Midbrain (tissue), 1 donor: ENCODE measurements at regions not wholly inside any gene's neighbourhood (a gene's known extent, or its start where the extent isn't known, plus 50 kb on each side); places are given as distances from the start of the nearest gene placed in this dataset.
"Not testable (repeated sequence)": the region's sequence is repeated elsewhere in the genome, so short reads cannot be mapped to it uniquely, and the experiment has no call there.

ENCODE experiments used
- DNase-seq: peaks from one replicate; lab custom pipeline; 2025; lab: John Stamatoyannopoulos, UW

DNA sequence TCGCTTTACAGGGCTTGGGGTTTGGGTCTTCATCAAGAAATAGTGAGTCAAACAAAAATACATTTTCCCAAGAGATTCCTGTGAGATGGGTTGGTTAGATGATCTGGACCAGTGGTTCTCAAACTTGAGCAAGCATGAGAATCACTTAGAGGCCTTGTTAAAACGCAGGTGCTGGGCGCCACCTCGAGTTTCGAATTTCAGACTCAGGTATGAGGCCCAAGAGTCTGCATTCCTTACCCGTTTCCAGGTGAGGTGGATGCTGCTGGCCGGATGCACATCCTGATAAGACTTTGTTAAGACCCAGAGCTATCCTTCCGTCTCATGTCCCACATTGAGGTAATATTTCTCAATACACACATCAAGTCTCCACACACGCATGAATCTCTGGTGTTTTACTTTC lies 707.8 kb upstream of the SALL3 start:
- no peak for DNase-seq

DNA sequence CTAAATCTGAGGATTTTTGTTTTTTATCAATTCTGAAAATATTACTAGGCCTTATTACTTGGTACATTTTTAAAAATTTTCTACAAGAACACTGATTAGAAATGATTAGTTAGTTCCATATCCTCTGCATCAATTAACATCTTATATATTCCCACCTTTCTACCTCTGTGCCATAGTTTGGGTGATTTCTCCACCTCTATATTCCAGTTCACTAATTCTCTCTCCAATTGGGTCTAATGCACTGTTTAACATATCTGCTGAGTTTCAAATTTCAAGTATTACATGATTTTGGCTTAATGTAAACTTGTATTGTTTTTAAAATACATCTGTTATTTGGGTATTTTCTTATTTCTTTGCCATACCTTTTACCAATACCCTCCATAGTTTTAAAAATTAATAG lies 705.7 kb upstream of the SALL3 start:
- no peak for DNase-seq

DNA sequence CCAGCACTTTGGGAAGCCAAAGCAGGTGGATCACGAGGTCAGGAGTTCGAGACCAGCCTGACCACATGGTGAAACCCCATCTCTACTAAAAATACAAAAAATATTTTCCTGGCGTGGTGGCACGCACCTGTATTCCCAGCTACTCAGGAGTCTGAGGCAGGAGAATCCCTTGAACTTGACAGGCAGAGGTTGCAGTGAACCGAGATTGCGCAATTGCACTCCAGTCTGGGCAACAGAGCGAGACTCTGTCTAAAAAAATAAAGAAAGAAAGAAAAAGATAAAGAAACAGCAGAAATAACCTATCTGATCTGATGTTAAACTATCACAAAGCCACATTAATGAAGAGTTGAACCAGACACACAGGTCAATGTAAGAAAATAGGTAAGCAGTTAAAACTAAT lies 696.2 kb upstream of the SALL3 start:
- not testable (repeated sequence) for DNase-seq

DNA sequence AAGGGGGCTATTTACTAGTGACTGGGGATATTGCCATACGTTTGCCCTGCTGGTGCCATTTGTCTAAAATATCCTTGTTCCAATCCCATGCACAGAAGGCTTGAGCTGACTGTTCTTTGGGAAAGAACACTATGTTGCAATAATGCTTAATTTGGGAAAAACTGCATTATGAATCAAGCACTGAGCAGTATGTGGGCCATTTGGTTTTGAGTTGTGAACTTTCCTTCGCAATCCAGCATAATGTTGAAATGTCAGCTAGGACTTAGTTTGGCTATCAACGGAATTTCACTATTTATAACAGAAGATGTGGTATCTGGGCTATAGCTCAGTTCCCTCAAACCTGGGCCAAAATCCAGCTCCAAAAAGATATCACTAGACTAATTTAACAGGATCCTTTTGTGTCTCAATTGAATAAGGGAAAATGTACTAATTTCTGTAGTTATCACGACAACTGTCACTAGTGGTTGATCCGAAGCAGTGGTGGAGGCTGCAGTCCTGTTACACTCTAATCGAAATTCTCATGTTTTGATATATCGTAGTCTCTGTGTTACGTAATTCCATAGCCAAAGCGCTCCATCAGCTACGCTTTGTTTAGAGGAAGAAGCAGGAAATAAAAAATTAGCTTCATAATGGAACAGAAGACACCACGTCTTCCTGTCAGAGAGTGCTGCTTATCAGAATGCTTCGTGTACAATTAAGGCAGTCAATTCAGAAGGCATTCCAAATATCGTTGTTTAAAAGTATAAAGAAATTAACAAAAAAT lies 686.8 kb upstream of the SALL3 start:
- DNase-seq, result no peak

DNA sequence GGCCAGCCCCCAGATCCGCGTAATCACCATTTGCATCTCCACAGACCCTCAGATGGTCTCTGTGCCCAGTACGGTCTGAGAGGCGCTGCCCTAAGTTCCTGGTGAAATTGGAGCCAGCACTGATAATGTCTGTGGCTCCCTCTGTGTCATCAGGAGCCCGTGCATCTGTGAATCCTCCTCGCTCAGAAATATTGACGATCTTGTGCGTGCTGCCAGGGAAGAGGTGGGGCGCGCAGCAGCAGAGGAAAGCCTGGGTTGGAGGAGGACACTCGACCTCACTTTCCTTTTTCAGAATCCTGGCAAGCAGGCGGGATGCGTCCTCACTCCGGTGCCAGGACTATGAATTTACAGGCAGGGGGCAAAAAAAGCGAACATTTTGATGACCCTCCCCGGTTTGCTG lies 686.1 kb upstream of the SALL3 start:
- no peak for DNase-seq

DNA sequence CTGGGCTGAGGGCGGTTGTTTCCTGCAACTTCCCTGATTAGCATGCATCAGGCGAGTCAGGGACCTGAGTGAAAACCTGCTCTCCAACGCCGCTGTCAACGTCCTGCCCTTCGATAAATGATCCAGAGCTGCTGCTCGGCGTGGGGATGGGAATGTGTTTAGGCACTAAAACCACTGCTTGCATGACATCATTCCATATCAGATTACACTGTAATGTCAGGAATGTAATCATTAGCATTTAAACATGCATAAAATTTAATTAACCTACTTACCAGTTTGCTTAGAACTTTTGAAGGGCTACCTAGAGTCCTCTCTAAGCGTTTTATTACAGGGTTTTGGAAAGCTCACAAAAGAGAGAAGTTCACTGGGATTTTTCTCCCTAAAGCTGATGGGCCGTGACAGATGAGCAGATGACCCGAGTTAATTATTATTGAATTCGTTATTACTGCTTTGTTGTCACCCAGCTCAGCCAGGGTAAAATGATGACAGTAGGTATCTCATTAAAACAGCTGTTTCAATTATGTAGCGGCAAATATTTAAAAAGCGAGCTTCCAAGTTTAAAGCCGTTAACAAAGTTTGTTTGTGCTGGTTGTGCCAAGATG lies 685.6 kb upstream of the SALL3 start:
- DNase-seq, result no peak

DNA sequence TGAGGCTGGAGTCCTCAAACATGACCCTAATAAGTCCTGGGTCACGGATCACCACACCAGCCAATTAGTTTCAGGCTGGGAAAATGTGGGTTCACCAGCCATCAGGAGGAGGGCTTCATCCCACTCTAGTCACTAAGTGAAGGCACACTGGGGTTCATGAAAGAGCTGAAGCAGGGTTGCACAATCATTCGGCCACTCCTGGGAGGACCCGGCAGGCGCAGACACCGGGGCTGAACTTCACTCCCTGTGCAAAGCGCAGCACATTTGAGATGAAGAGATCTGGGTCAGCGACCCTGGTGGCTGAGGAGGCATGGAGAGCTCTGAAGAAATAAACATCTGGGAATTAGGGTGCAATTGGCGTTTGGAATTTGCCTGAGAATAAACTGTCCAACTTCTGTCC lies 684.4 kb upstream of the SALL3 start:
- DNase-seq, result no peak

DNA sequence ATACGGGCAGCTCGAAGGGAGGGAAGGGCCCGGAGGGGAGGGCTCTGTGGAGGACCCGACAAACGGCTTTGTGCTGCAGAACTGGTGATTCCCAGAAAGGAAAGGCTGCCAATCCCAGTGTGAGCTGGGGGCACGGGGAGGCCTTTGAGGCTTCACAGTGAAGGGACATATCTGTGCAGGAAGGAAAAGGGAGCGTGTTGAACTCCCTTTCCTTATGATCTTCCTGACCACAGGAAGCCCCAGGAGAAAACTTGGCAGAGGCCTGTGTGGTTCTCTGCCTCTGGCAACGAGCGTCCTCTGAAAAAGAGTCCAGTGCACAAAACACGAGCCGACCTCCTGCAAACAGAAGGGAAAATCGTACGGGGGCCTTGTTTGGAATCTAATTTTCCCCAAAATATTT lies 683.5 kb upstream of the SALL3 start:
- no peak for DNase-seq

DNA sequence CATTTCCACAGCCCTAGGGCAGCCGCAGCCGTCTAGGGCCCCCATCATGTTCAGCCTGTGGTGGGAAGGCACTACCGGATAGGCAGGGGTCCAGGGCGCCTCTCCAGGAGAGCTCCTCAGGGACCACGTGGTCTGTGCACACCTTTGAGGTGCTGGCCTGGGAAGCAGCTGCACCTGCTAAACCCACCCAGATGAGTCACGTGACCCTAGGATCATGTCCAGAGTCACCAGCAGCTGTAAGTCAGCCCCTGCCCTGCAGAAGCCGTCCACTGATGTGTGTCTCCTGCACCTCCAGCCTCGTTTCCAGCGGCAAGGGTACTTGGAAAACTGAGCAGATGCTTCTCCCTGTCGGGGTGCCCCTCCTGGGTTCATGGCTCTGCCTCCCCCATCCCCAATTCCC lies 682.6 kb upstream of the SALL3 start:
- no peak for DNase-seq

DNA sequence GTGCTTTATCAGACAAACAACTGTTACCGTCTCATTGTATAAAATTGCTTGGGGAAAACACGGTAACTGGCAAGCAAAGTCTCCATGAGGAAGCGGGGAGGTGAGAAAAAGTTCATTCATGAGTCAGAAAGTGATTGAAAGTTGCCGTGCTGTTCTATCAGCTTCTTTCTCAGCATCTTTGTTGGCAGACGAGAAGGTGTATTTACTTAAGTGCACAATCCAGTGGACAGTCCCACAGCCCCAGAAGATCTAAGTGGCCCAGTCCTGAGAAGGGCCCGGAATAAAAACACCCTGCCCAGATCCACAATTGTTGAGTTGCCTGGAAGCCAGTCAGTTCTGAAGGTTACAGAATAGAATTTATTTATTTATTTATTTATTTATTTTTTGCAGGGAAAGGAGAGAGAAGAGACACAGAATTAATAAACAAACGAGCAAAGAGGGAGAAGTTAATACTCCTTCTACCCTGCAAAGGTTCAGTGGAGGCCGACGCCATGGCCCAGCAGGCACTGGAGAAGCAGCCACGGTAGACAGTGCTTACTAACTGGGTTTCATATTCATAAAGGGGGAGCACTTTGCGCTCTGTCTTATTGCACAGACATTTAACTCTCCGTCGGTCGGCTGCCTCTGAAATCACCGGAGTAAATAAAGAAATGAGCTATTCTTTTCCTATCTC lies 676.0 kb upstream of the SALL3 start:
- DNase-seq, result no peak

DNA sequence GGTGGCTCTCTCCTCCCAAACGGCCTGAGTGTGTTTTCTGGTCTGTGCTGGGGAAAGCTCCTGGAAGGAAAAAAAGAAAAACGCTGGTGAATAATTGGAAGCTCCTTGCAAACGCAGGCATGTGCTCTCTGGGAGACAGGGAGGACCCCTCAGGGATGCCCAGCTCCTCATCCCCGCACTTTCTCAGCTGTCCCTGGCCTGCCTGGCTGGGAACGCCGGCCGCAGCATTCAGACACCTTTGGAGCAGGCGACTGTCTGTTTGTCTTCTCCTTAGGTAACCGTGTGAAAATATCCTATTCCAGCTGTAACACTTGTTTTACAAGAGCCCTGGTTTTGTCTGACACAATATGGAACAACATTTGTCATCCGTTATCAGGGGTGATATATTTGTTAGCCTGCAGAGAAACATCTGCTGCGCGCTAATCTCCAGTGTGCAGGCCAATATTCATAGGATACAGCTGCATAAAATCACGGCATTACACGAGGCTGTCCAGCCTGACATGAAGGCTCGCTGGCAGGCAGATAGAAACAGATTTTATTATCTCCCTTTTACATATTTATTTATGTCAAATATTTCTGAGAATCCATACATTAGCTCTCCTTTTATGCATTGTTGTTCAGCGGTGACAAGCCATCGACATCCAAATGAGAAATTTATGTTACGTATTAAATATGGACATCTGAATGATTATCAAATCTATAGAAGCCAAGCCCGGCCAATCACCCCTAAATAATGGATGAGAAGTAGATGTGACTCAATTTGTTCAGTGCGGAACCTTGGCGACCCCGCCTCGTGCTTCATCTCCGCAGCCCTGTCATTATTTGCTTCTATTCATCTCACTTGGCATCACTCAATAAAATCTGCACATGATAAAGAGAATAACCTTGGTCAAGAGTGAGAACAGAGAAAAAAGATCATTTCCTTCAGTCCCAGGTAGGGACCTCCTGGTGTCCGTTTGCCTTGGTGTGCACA lies 675.1 kb upstream of the SALL3 start:
- no peak for DNase-seq

DNA sequence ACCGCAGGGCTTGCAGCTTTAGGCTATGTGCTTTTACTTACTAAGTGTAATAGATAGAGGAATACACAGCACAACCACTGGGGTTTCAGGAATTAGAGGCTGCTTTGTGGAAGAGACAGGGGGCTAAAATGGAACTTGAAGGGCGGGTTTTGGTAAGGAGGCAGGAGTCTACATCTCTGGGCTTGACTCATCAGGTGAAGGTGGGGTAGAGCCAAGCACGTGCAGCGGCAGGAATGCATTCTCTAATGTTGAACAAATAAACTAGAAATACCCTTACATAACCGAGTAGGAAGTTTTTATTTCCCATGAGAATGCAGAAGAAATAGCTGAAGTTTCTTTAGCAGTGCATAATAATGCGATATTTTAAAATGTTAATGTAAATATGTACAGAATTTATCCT lies 673.8 kb upstream of the SALL3 start:
- no peak for DNase-seq

DNA sequence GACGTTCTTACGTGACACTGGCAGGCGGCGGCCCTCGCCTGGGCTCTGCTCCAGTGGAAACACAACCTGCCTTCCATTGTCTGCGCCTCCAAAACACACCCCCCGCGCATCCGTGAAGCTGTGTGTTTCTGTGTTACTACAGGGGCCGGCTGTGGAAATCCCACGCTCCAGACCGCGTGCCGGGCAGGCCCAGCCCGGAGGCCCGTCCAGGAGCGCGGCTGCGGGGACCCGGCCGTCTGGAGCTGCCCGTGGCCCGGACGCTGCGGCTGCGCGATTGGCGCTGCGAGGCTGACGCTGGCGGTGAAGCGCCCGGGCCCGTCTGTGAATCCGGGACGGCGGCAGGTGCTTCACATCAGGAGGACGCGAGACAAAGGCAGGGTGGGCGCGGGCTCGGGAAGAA lies 670.3 kb upstream of the SALL3 start:
- no peak for DNase-seq

DNA sequence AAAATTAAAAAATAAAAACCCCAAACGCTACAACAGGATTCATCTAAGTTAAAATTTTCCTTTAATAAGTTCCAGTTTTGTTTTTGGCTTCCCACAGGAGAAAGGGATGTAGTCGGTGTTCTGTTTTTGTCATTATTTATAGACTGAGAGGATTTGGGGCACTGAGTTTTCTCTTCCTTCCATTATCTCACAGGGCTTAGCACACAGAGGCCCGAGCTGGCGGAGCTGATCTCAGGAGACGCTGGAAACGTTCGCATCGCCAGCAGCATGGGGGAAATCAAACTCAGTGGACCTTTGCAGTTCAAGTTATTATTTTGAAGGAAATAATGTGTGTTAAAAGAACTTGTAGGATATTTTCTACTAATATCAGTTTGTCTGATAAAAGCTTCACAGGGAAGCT lies 669.7 kb upstream of the SALL3 start:
- DNase-seq, result no peak

DNA sequence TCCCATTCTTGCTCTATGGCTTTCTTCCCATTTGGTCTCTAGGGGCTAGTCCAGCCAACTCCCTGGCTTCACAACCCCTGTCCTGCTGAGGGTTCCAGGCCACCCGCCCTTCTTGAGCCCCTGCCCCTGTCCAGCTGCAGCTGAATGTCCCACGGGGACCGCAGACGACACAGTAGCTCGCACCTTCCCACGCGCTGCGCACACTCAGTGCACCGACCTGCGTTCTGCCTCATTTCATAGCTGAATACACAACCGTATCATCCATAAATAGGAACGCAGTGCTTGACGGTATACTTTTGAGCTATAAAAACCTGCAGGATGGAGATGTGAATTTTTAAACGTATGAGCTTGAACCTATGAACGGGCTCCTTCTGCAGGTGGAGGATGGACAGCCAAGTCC lies 660.4 kb upstream of the SALL3 start:
- no peak for DNase-seq

DNA sequence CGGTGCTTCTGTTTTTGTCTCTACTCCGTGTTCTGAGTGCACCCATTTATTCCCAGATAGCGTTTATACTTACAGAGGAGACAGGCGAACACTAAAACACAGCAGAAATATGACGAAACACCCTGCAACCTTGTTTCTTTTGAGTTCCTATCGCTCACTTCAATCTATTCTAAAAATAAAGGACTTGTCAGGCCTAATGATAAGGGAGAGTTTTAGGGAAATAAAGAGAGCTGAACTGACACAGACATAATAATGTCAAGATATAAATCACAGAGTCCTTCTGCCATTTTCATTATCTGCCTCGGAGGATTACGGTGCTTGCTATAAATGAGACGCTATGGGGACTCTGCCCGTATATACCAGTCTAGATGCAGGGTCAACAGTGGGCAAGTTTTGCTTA lies 659.7 kb upstream of the SALL3 start:
- no peak for DNase-seq

DNA sequence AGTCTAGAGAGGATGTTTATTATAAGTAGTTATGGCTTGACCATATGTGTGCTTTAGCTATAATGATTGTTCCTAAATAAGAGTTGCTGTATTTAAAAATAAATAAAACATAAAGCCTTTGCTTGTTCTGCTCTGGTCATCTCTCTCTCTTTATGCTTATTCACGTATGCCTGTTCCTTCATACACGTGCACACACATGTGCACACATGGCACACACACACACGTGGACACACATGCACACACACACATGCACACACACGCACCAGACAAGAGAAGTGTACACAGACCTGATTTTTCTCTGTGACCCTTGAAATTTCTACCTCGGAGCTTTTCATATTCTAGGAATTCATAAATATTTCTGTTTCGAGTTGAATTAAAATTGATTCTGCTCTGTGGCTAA lies 658.2 kb upstream of the SALL3 start:
- DNase-seq, result no peak

DNA sequence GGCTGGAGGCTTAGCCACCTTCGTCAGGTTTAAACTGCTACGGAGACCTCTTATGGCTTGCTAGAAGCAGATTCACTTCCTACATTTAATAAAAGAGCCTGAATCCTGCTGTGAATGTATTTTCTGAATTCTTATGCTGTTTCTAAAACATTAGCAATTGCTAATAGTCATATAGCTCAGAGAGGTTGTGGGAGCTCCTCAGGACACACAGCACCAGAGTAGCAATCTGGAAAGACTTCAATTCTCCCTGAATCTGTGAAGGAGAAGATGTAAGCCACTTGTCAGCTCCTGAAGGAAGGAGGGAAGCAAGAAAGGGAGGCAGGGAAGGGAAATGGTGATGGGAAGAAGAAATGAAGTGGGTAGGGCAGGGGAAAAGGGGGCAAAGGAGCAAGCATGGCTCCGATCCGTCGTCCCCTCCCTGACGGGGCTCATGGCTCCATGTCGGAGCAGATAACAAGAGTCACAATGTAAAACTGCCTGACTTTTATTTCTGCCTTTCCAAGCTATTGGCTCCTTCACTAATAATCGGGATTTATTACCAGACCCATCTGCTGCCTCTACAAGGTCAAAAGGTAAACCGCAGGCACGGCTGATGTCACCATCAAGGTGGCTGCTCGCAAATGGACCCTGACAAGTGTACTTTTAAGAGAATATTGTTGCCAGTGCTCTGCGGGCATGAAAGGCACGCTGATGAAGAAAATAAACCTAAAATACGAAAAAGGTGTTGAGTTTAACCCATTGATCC lies 656.0 kb upstream of the SALL3 start:
- DNase-seq, result no peak

DNA sequence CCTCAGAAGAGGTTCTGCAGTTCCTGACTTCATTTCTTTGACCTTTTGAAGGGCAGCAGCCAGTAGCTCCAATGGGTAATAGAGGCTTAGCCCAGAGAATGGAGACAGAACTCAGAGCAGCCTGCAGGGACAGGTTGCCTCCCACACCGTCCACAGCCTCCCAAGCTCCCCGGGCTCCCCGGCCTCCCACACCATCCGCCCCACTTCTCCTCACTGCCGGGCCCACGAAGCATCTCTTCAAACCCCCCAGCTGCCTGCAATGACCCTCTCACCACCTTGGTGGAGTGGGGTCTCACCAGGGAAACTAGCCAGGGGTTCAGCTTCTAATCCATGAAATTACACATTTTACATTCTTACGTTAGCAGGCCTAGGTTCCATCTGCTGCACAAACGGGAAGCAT lies 652.0 kb upstream of the SALL3 start:
- DNase-seq, result no peak

DNA sequence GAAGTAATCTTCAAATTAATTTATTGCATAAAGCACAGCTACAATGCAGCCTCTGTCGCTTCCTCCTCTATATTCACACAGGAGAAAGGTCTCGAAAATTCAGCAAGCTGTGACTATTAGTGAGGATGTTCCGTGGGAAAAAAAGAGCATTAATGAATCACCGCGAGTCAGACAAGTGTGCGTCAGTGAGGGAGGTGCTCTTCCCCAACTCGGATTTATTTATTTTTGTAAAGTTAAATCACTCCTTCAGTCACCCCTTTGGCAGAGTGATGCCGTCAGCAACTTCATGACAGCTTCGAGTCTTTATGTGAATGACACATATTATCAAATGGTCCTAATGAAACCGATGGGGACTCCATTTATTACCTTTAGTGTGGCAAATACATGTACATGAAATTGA lies 648.9 kb upstream of the SALL3 start:
- DNase-seq, result no peak

DNA sequence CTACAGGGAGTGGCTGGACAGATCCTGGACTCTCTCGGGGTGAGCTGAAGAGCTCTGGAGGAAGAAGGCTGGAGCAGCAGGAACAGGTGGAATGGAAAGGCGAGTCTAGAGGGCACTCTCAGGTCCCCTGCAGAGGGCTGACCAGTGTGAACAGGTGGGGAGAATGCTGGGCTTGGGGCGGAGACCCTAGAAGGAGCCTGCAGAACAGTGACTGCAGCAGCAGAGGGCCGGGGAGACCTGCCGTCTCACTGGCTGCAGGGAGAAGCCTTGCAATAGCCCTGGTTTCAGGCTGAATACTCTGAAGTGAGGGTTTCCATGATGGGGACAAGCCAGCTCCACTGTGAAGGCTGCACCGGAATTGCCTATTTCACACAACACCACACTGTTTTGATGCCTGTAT lies 626.7 kb upstream of the SALL3 start:
- no peak for DNase-seq

DNA sequence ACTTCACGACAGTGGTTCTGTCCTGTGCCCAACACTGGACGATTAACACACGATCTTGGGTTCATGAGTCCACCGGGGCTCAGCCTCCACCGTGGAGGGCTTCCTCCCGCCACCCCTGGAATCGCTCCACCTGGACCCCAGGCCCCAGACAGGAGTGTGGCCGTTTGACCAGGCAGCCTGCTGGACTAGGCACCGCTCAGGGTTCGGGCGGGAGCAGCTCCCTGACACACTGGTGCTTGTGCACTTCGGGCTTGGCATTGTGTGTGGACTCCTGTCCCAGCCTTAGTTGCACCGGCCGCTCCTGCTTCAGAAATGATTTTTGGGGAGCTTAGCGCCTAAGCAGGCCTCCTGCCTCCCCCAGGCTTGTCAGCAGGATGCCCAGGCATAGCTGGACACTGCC lies 617.4 kb upstream of the SALL3 start:
- no peak for DNase-seq
